Activated naive CD4-positive, alpha-beta T cell treated with anti-CD3 and anti-CD28 coated beads, Interleukin-2, amount 50 U/mL, for 24 hours (primary cell): ENCODE measurements at regions not wholly inside any gene's neighbourhood (a gene's known extent, or its start where the extent isn't known, plus 50 kb on each side); places are given as distances from the start of the nearest gene placed in this dataset.

Experiments
- H3K27ac Mint-ChIP-seq: one replicate; pipeline ENCODE4 v1.8.0; 2021; ENCODE audit warnings: mild to moderate bottlenecking, mixed read lengths
- H3K27me3 Mint-ChIP-seq: one replicate; pipeline ENCODE4 v1.8.0; 2021; ENCODE audit warnings: mixed read lengths
- H3K36me3 Mint-ChIP-seq: one replicate; pipeline ENCODE4 v1.8.0; 2021; ENCODE audit warnings: mixed read lengths
- H3K4me1 Mint-ChIP-seq: one replicate; pipeline ENCODE4 v1.8.0; 2021; ENCODE audit warnings: mixed read lengths
- H3K4me3 Mint-ChIP-seq: one replicate; pipeline ENCODE4 v1.8.0; 2021; ENCODE audit warnings: mild to moderate bottlenecking, mixed read lengths
- H3K9me3 Mint-ChIP-seq: one replicate; pipeline ENCODE4 v1.8.0; 2021; ENCODE audit warnings: mixed read lengths

DNA sequence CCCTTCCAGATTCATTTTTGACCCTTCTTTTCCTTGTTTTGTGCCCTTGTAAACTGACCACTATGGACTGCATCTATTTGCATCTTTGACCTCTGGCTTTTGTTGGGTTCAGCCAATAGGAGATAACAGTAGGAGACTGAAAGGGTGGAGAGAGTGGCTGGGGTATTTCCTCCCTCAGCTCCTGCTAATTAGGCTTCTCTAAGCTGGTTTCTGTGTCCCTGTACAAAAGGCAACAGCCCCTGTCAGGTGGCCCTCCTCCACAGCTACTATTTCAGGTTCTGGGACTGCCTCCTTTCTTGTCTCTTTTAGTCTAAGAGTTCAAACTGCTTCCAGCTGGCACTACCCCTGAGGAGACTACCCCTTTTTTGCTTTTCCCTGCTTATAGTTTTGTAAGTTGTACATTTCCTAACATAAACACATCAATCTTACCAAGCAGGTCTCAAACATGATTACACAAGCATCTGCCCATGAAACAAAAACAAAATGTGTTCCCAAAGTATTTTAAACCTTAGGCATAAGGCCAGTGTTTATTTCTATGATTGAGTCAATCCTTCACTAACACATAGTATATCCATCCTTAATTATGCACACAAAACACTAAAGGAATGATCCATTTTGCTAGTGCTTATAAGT, 262.0 kb upstream of the TRPM3 start:
- H3K36me3 Mint-ChIP-seq = no peaks in the 10 kb centered on the region
- H3K27ac Mint-ChIP-seq = no peak overlapping the region
- H3K4me1 Mint-ChIP-seq = no peaks in the 10 kb centered on the region
- no peak overlapping the region for H3K4me3 Mint-ChIP-seq
- no peaks in the 10 kb centered on the region for H3K27me3 Mint-ChIP-seq
- no peaks in the 10 kb centered on the region for H3K9me3 Mint-ChIP-seq

DNA sequence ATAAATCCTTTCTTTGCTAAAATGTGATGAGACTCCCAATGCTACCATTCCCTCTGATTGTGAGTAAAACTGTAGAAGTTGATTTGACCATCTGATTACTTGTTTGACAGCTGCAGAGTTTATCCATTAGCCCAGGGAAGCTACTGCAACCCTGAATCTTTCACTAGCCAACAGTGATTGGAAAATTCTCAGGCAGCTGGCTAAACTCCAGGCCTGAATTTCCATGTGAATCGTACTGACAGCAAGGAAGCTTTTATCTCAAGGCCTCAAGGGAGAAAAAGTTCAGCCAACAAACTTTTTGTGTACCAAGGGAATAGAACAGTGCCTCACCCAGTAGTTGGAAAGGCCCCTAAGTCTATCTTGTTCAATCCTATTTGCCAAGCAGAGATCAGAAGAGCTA, 246.7 kb upstream of the TRPM3 start:
- H3K4me1 Mint-ChIP-seq = no peaks in the 10 kb centered on the region

DNA sequence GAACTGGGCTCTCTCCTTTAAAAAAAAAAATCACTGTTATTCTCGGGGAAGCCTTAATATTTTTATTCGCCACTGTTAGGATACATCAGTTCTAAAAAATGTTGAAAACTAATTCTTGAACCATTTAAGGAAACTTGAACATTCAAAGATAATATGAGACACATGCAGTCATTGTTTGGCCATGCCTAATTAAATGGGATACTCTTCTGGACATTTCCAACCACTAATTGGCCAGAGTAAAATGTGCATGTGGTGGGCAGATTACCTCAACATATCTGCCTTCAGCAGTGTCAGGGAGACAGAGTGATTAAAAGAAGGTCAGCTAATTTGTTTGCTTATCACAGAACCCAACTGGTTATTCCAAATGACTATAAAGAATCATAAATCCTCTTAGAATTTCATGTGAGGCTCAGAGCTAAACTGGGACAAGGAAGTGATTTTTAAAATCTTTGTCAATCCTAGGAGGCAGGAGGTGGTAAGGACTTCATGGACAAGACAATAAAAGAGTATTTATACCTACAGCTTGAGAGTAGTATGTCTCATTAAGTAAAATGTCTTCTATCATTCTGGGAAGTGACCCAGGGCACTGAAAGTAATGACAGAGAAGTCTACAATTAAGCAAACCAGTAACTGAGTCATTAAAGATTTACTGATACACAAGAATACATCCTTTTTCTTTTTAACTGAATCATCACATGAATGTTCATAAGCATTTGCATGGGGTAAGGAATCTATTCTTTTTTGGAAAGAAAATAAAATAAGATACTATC, 242.9 kb upstream of the TRPM3 start:
- no peaks in the 10 kb centered on the region for H3K36me3 Mint-ChIP-seq
- no peaks in the 10 kb centered on the region for H3K4me1 Mint-ChIP-seq
- peaks cover 6% of the 10 kb centered on the region for H3K27me3 Mint-ChIP-seq
- H3K4me3 Mint-ChIP-seq = no peak overlapping the region
- H3K9me3 Mint-ChIP-seq = no peaks in the 10 kb centered on the region
- no peak overlapping the region for H3K27ac Mint-ChIP-seq

More for the DNA sequence above, 246.7 kb upstream of the TRPM3 start:
- H3K27ac Mint-ChIP-seq = no peak overlapping the region
- H3K27me3 Mint-ChIP-seq = peaks cover 6% of the 10 kb centered on the region
- H3K9me3 Mint-ChIP-seq = no peaks in the 10 kb centered on the region
- H3K36me3 Mint-ChIP-seq = no peaks in the 10 kb centered on the region
- H3K4me3 Mint-ChIP-seq = no peak overlapping the region

DNA sequence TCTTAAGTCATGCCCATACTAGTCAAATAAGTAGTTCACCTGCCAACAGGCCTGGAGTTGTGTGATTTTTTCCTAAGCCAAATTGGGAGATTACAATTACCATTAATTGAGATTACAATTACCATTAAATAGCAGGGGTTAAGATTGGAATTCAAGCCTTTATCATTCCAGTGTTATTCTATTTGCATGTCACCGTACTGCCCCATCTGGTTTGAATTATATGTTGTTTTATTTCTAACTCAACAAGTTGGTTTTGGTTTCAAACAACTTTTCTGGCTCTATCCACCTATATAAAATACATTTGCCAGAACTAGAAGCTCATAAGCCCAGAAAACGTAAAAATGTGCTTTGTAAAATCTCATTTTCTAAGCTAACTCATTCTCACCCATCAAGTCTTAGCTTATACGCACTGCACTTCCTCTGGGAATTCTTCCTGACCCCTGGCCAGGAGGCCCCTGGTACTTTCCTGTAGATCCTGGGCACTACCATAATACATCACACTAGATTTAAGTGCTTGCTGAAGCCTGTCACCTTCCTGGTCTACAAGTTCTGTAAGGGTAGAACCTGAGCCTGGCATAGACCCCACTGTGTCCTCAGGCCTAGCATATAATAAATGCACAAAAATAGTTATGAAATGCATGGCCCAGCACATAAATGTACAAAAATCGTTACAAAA, 242.0 kb upstream of the TRPM3 start:
- no peaks in the 10 kb centered on the region for H3K36me3 Mint-ChIP-seq
- H3K4me1 Mint-ChIP-seq = no peaks in the 10 kb centered on the region
- no peaks in the 10 kb centered on the region for H3K9me3 Mint-ChIP-seq
- peaks cover 6% of the 10 kb centered on the region for H3K27me3 Mint-ChIP-seq
- H3K4me3 Mint-ChIP-seq = no peak overlapping the region
- H3K27ac Mint-ChIP-seq = no peak overlapping the region

DNA sequence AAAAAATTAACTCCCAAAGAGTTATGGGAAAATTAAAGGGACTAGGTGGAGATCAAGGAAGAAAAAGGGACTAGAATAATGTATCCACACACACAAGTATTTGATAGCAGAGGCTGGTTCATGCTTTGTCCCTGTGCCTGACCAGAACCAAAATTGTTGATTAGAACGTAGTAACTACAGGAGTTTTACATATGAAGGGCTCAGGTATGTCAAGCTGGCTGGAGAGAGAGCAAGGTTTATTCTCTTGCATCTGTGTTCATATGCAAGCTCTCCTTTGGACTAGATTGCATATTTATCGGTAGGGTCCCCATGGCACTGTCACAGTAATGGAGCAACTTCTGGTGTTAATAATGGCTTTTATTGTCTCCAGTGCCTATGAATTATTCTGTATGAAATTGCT, 239.9 kb upstream of the TRPM3 start:
- Mint-ChIP-seq H3K4me3 (no peak overlapping the region), H3K27me3 (peaks cover 6% of the 10 kb centered on the region), H3K4me1 (no peaks in the 10 kb centered on the region), H3K9me3 (no peaks in the 10 kb centered on the region), H3K27ac (no peak overlapping the region), H3K36me3 (no peaks in the 10 kb centered on the region)

DNA sequence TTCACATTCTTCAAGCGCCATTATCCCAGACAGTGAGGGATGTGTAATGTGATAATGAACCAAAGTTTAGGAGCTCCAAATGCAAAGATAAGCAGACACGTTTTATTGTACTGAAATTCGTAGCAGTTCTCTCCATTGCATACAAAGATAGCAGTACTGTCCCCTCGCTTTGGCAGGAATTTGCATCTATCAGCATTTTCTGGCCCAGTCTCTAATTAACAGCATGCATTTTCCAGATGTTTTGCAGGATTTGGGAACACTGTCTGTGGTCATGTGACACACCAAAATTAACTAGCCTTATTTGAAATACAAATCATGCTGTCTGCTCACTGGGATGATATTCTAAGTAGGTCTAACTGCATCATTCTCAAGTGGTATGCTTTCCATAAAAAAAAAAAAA, 235.9 kb upstream of the TRPM3 start:
- H3K9me3 Mint-ChIP-seq = no peaks in the 10 kb centered on the region

GRCh38 chr9:71355884-71356283, 234.5 kb upstream of the TRPM3 start:
- Mint-ChIP-seq H3K36me3 (no peaks in the 10 kb centered on the region), H3K27me3 (peaks cover 2% of the 10 kb centered on the region), H3K27ac (no peak overlapping the region), H3K4me3 (no peak overlapping the region), H3K4me1 (no peaks in the 10 kb centered on the region), H3K9me3 (no peaks in the 10 kb centered on the region)

More for the DNA sequence above, 235.9 kb upstream of the TRPM3 start:
- no peak overlapping the region for H3K27ac Mint-ChIP-seq
- no peaks in the 10 kb centered on the region for H3K4me1 Mint-ChIP-seq
- no peaks in the 10 kb centered on the region for H3K36me3 Mint-ChIP-seq
- H3K4me3 Mint-ChIP-seq = no peak overlapping the region
- peaks cover 3% of the 10 kb centered on the region for H3K27me3 Mint-ChIP-seq

GRCh38 chr9:71353720-71354119, 232.3 kb upstream of the TRPM3 start:
- H3K27me3 Mint-ChIP-seq = peaks cover 2% of the 10 kb centered on the region
- H3K36me3 Mint-ChIP-seq = no peaks in the 10 kb centered on the region
- no peak overlapping the region for H3K4me3 Mint-ChIP-seq
- H3K27ac Mint-ChIP-seq = no peak overlapping the region
- no peaks in the 10 kb centered on the region for H3K9me3 Mint-ChIP-seq
- H3K4me1 Mint-ChIP-seq = no peaks in the 10 kb centered on the region

GRCh38 chr9:71352837-71353236, 231.4 kb upstream of the TRPM3 start:
- Mint-ChIP-seq H3K36me3 (no peaks in the 10 kb centered on the region), H3K27ac (no peak overlapping the region), H3K4me3 (no peak overlapping the region), H3K9me3 (no peaks in the 10 kb centered on the region), H3K4me1 (no peaks in the 10 kb centered on the region), H3K27me3 (peaks cover 2% of the 10 kb centered on the region)

DNA sequence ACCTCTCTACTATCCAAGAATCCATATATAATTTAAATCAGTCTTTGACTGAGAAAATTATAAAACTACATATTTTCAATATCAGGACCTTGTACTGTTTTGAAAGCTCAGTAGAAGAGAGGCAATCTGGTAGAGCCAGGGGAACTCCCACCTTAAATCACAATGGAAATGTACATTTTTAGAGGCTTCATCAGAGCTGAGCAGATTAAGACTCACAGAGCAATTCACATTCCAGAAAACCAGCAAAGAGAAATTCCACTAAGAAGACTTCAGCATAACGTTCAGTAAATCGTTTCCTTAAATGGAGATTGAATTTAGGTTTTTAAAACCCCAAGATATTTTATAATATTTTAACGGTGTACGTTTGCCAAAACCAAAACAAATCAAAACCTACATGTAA, 227.8 kb upstream of the TRPM3 start:
- Mint-ChIP-seq H3K27me3 (peaks cover 1% of the 10 kb centered on the region), H3K4me1 (no peaks in the 10 kb centered on the region), H3K36me3 (no peaks in the 10 kb centered on the region), H3K9me3 (no peaks in the 10 kb centered on the region), H3K27ac (no peak overlapping the region), H3K4me3 (no peak overlapping the region)

DNA sequence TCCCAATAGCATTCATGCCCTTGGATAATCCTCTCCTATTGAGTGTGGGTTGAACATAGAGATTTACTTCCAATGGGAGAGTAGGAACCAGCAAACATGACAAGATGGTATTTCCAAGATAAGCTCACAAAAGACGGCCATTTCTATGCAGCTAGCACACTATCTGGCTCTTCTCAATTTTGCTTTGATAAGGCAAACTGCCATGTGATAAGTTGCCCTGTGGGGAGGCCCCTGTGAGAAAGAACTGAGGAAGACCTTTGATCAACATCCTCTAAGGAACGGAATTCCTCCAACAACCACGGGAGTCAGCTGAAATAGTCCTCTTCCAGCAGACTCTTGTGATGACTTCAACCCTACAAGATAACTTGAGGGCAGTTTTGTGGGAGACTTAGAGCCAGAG, 211.9 kb upstream of the TRPM3 start:
- peaks cover 10% of the 10 kb centered on the region for H3K27me3 Mint-ChIP-seq
- H3K36me3 Mint-ChIP-seq = no peaks in the 10 kb centered on the region
- H3K9me3 Mint-ChIP-seq = no peaks in the 10 kb centered on the region
- H3K4me1 Mint-ChIP-seq = no peaks in the 10 kb centered on the region
- no peak overlapping the region for H3K4me3 Mint-ChIP-seq
- no peak overlapping the region for H3K27ac Mint-ChIP-seq

DNA sequence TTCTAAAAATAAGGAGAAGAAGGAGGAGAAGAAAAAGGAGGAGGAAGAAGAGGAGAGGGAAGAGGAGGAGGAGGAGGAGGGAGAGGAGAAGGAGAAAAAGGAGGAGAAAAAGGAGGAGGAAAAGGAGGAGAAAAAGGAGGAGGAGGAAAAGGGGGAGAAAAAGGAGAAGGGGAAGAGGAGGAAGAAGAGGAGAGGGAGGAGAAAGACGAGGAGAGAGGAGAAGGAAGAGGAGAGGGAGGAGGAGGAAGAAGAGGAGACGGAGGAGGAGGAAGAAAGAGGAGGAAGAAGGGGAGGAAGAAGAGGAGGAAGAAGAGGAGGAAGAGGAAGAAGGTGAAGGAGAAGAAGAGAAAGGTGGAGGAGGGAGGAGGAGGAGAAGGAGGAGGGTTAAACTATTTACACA, 210.2 kb upstream of the TRPM3 start:
- Mint-ChIP-seq H3K27ac (no peak overlapping the region), H3K27me3 (peaks cover 12% of the 10 kb centered on the region), H3K4me3 (no peak overlapping the region), H3K36me3 (no peaks in the 10 kb centered on the region), H3K4me1 (no peaks in the 10 kb centered on the region), H3K9me3 (no peaks in the 10 kb centered on the region)

GRCh38 chr9:71329873-71330272, 208.5 kb upstream of the TRPM3 start:
- no peaks in the 10 kb centered on the region for H3K9me3 Mint-ChIP-seq
- no peaks in the 10 kb centered on the region for H3K36me3 Mint-ChIP-seq
- H3K4me3 Mint-ChIP-seq = no peak overlapping the region
- H3K4me1 Mint-ChIP-seq = no peaks in the 10 kb centered on the region
- H3K27me3 Mint-ChIP-seq = peaks cover 6% of the 10 kb centered on the region
- H3K27ac Mint-ChIP-seq = no peak overlapping the region

DNA sequence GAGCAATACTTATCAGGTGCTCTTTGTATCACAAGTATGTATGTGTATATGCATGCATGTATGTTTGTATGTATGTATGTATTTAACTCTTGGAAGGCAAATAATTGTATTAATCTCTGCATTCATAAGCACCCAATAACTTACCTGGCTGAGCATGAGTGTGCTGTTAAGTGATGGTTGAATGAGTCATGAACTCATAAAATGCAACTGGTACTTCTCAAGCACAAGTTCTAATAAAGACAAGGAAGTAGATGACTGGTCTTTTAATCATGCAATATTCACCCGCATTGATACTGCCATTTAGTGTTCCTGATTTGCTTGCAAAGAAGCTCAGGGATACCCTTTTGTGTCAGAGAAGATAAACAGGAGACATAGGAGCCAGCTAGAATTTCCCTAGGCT, 204.9 kb upstream of the TRPM3 start:
- Mint-ChIP-seq H3K4me1 (no peaks in the 10 kb centered on the region), H3K27ac (no peak overlapping the region), H3K27me3 (peaks cover 12% of the 10 kb centered on the region), H3K36me3 (no peaks in the 10 kb centered on the region), H3K9me3 (no peaks in the 10 kb centered on the region), H3K4me3 (no peak overlapping the region)

DNA sequence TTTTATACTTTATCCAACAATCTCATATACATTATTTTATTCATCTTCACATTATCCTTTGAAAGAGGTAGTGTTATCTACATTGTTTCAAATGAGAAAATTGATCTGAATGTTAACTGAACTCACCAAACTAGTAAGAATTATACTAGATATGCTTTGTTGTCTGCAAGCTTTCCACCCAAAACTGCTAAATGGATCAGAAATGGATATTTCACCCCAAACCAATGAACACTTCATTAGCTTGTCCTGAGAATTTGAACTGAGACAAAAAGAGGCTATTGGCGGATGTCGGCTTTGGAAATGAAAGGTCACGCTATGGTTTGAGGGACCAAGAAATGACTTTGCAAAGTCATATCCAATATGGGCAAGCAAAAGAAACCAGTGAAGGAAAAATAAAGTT, 201.9 kb upstream of the TRPM3 start:
- H3K4me1 Mint-ChIP-seq = no peaks in the 10 kb centered on the region
- H3K4me3 Mint-ChIP-seq = no peak overlapping the region
- peaks cover 7% of the 10 kb centered on the region for H3K27me3 Mint-ChIP-seq
- no peaks in the 10 kb centered on the region for H3K36me3 Mint-ChIP-seq
- no peak overlapping the region for H3K27ac Mint-ChIP-seq
- no peaks in the 10 kb centered on the region for H3K9me3 Mint-ChIP-seq

DNA sequence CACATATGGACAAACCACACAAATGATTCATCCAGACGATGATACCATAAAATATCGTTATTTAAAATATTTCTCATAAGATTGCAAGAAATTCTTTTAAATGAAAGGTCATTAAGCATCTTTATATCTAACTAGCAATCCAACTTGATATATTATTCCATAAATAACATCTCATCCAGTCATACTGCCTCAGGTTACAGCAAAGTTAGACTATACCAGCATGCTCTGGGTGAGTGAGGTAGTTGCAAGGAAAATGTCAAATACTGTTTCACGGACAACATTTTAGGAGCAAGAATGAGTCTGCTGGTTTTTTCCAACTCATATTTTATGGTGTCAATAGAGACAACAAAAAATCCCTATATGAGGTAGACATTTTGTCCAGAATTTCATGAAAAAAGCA, 200.9 kb upstream of the TRPM3 start:
- no peak overlapping the region for H3K4me3 Mint-ChIP-seq
- no peaks in the 10 kb centered on the region for H3K9me3 Mint-ChIP-seq
- no peaks in the 10 kb centered on the region for H3K4me1 Mint-ChIP-seq
- no peak overlapping the region for H3K27ac Mint-ChIP-seq
- H3K36me3 Mint-ChIP-seq = no peaks in the 10 kb centered on the region
- H3K27me3 Mint-ChIP-seq = peaks cover 6% of the 10 kb centered on the region
